ENCODE measurements at regions not wholly inside any gene's neighbourhood (a gene's known extent, or its start where the extent isn't known, plus 50 kb on each side); places are given as distances from the start of the nearest gene placed in this dataset.

DNA sequence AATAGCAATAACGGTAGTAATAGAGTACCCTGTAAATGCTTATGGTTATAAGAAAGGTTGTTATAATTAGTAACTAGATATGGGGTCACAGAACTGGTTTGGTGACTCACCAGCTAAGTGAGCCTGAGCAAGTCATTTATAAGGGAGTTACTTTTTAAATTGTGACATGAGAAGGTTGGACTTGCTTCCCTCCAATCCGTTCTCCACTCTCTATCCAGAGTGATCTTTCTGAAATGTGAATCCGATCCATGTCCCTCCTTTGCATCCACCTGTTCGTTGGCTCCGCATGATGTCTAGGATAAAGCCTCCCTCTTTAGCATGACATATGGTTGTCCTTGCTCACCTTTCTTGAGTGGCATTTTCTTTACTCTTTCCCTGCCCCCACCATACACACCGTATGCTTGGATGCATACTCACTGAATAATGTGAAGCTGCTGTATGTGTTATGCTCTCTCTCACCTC is 83.1 kb downstream of the CDC42EP3 start:
- DNase-seq (ENCODE audit: low read depth in 2 of 2, low spot score in 1 of 2) = no peak

DNA sequence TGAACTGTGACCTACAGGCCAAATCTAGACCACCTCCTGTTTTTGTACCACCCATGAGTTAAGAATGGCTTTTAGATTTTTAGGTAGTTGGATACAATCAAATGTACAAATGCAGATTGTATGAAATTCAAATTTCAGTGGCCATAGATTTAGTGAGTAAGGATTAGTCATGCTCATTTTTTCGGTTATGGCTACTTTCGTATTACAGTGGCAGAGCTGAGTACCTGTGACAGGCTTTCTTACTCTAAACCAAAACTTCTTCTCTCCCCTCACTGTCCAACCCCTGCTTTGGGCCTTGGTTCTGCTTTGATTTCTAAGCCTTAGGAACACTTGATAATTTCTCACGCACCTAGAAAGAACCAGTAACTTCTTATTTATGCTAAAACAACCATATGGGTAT is 82.1 kb downstream of the CDC42EP3 start:
- DNase-seq (ENCODE audit: low read depth in 2 of 2, low spot score in 1 of 2) = no peak

DNA sequence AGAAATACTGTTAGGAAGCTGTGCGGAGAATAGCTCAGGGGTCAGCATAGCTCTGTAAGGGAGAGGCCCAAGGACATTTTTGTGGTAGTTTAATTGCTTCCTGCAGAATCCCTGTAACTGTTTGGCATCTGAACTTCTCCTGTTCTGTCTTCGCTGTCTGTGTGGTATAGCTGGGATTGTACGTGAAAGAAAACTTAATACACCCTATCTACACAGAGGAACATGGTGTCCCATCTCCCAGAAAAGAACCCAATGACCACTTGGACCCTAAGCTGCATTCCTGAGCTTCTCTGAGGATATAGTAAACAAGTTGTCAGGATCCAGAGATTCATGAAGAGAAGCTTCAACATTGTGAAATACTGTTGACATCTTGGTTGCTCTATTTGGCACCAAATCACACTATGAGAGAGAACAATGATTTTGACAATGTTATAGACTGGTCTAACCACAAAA is 81.3 kb downstream of the CDC42EP3 start:
- DNase-seq (ENCODE audit: low read depth in 2 of 2, low spot score in 1 of 2) = no peak

All from stimulated activated CD8-positive, alpha-beta memory T cell treated with anti-CD3 and anti-CD28 coated beads, Interleukin-4, amount 100 ng/mL, for 4 hours (primary cell).